HG02763 (cell line): ENCODE measurements at regions not wholly inside any gene's neighbourhood (a gene's known extent, or its start where the extent isn't known, plus 50 kb on each side); places are given as distances from the start of the nearest gene placed in this dataset.

Experiments
- ATAC-seq: cut with Tn5 transposase; IDR thresholded peaks from one replicate; pipeline ENCODE4 v1.9.1; 2021; ENCODE audit warnings: mild to moderate bottlenecking, moderate library complexity; ENCODE audit not compliant: unreplicated experiment

- no peak for ATAC-seq
These were observed 51.5 kb downstream of the IRAG1 start for GRCh38 chr11:10641912-10642697.

GRCh38 chr11:10641177-10641911, 52.2 kb downstream of the IRAG1 start:
- peak; percentile 78 for ATAC-seq

GRCh38 chr11:10640308-10640707, 53.2 kb downstream of the IRAG1 start:
- no peak for ATAC-seq

- no peak for ATAC-seq
These were observed 54.2 kb downstream of the IRAG1 start for GRCh38 chr11:10639350-10639749.

GRCh38 chr11:10638316-10638925, 55.1 kb downstream of the IRAG1 start:
- ATAC-seq, result no peak

GRCh38 chr11:10637731-10638151, 55.8 kb downstream of the IRAG1 start:
- ATAC-seq, result no peak

GRCh38 chr11:10634407-10634806, 59.1 kb downstream of the IRAG1 start:
- no peak for ATAC-seq

- no peak for ATAC-seq
These were observed 60.3 kb downstream of the IRAG1 start for GRCh38 chr11:10633261-10633660.

- ATAC-seq, result no peak
These were observed 61.1 kb downstream of the IRAG1 start for GRCh38 chr11:10632483-10632882.

GRCh38 chr11:10631761-10632160, 61.8 kb downstream of the IRAG1 start:
- ATAC-seq, result no peak

- no peak for ATAC-seq
These were observed 61.0 kb upstream of the LYVE1 start for GRCh38 chr11:10629411-10630002.

- ATAC-seq, result no peak
These were observed 60.2 kb upstream of the LYVE1 start for GRCh38 chr11:10628508-10629236.

- ATAC-seq, result no peak
These were observed 59.4 kb upstream of the LYVE1 start for GRCh38 chr11:10627816-10628215.

- no peak for ATAC-seq
These were observed 58.8 kb upstream of the LYVE1 start for GRCh38 chr11:10627291-10627690.

- ATAC-seq, result no peak
These were observed 57.5 kb upstream of the LYVE1 start for GRCh38 chr11:10625982-10626311.

- ATAC-seq, result no peak
These were observed 57.0 kb upstream of the LYVE1 start for GRCh38 chr11:10625281-10625981.

- ATAC-seq, result no peak
These were observed 55.6 kb upstream of the LYVE1 start for GRCh38 chr11:10623797-10624761.

GRCh38 chr11:10622957-10623791, 54.7 kb upstream of the LYVE1 start:
- ATAC-seq, result no peak
